Psoas muscle (tissue), 7 donors: ENCODE measurements at regions not wholly inside any gene's neighbourhood (a gene's known extent, or its start where the extent isn't known, plus 50 kb on each side); places are given as distances from the start of the nearest gene placed in this dataset.
A peak's percentile ranks its signal among the peaks of the same experiment; 100 is the strongest.

Experiments
- ATAC-seq, 4 donors: fragments of 200-7000 bp; cut with Tn5 transposase; one replicate each; pipeline ENCODE4 v1.9.1; 2020; ENCODE audit warnings: moderate library complexity in 3 of 4, mild to moderate bottlenecking in 2 of 4
- DNase-seq, 2 donors: peaks; one replicate each; pipeline ENCODE4 v3.0.0-alpha.2; 2020
- H3K27ac ChIP-seq: fragments of 200-600 bp; one replicate; pipeline ENCODE4 v1.8.0; 2022
- H3K27me3 ChIP-seq, 3 donors: fragments of 200-600 bp in 1 of 3; one replicate each; pipeline versions ENCODE4 v1.6.1 to v1.8.0; 2013 to 2022; ENCODE audit warnings: low read length in 2 of 3, mild to moderate bottlenecking in 2 of 3, moderate library complexity in 1 of 3; ENCODE audit not compliant: insufficient read depth in 3 of 3
- H3K36me3 ChIP-seq, 2 donors: fragments of 200-600 bp in 1 of 2; one replicate each; pipeline versions ENCODE4 v1.6.1 to v1.8.0; 2013 to 2022; ENCODE audit warnings: low read depth in 1 of 2, mild to moderate bottlenecking in 1 of 2, moderate library complexity in 1 of 2; ENCODE audit not compliant: insufficient read depth in 1 of 2
- H3K4me1 ChIP-seq: fragments of 200-600 bp; one replicate; pipeline ENCODE4 v1.8.0; 2022
- H3K4me3 ChIP-seq: fragments of 200-600 bp; one replicate; pipeline ENCODE4 v1.8.0; 2022; ENCODE audit warnings: mild to moderate bottlenecking
- H3K9me3 ChIP-seq: fragments of 200-600 bp; one replicate; pipeline ENCODE4 v1.8.0; 2022
- WGBS, 3 donors: extraction: QIAGEN DNeasy Blood & Tissue Kit; methylation state at CpG; one replicate each; pipeline versions ENCODE4 v1.1.6 to v1.1.7; 2013; 5-methylcytosine and 5-hydroxymethylcytosine counted together
- intact Hi-C, 2 donors: fragments of 100-400 bp; cut with DNase I; formaldehyde crosslinking; loops; one replicate each; pipeline versions ENCODE4 v1.11.0 to v1.14.2; 2022
- TF ChIP-seq, protein P1 (sequence below): fragments of 200-600 bp; IDR thresholded peaks from one replicate; pipeline ENCODE4 v1.8.0; 2022; ENCODE audit warnings: antibody characterized with exemption
- donor health status: healthy with polysubstance abuse.
- donor health status: DM: no; HTN: no; CAD: no; lungs with moderate emphysema.
- donor health status: Bipolar disorder and iron deficiency.
- donor health status: healthy.
- donor health status: DM: yes; HTN: yes; CAD: no.
- donor health status: DM: no; HTN: no; CAD: no.
- donor health status: DM: yes; HTN: yes; CAD: no.

DNA sequence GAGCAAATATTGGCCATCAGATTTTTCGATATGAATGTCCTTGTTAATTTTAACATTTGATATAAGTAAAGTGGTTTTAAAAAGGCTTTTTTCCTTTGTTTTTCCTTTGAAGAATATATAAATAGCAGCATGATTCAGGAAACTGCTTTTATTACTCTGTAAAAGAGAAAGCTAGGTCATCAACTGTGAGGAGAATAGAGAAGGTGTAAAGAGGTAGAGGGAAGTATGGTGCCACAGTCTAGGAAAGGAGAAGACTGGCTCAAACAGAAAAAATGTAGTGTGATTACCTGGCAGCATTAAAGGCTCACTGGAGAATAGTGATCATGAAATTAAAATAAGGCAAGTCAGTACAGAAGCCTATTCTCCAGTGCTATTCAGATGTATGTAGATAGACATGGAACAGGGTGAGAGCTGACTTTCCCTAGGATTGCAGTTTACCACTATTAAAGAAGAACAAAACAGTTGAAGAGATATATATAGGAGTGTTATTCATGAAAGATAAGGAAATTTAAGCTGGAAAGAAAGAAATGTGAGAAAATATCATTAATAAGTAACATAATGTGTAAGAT is 1115.9 kb upstream of the PCDH9 start:
- ATAC-seq (no peak), DNase-seq (no peak)
- H3K27me3 ChIP-seq = no peaks in the 10 kb centered on the region
- TF ChIP-seq, protein P1, sequence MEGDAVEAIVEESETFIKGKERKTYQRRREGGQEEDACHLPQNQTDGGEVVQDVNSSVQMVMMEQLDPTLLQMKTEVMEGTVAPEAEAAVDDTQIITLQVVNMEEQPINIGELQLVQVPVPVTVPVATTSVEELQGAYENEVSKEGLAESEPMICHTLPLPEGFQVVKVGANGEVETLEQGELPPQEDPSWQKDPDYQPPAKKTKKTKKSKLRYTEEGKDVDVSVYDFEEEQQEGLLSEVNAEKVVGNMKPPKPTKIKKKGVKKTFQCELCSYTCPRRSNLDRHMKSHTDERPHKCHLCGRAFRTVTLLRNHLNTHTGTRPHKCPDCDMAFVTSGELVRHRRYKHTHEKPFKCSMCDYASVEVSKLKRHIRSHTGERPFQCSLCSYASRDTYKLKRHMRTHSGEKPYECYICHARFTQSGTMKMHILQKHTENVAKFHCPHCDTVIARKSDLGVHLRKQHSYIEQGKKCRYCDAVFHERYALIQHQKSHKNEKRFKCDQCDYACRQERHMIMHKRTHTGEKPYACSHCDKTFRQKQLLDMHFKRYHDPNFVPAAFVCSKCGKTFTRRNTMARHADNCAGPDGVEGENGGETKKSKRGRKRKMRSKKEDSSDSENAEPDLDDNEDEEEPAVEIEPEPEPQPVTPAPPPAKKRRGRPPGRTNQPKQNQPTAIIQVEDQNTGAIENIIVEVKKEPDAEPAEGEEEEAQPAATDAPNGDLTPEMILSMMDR = no peak
- H3K36me3 ChIP-seq = no peaks in the 10 kb centered on the region
- H3K4me3 ChIP-seq = no peak overlapping the region
- no peaks in the 10 kb centered on the region for H3K9me3 ChIP-seq
- no peak overlapping the region for H3K27ac ChIP-seq
- intact Hi-C loops = no loop called here
- H3K4me1 ChIP-seq = no peaks in the 10 kb centered on the region
- WGBS, 3 donors = 75 to 92% (median 78%) methylated on average over 1 of the region's 1 CpG

DNA sequence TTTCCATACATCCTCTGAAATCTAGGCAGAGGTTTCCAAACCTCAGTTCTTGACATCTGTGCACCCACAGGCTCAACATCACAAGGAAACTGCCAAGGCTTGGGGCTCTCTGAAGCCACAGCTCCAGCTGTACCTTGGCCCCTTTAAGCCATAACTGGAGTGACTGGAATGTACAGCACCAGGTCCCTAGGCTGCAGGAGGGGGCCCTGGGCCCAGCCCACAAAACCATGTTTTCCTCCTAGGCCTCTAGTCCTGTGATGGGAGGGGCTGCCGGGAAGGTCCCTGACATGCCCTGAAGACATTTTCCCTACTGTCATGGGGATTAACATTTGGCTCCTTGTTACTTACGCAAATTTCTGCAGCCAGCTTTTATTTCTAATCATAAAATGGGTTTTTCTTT is 1093.0 kb upstream of the PCDH9 start:
- peaks cover 11% of the 10 kb centered on the region for H3K9me3 ChIP-seq
- TF ChIP-seq, protein P1 = no peak
- no peak overlapping the region for H3K4me3 ChIP-seq
- WGBS, 3 donors = 51 to 70% (median 57%) methylated on average over 2 of the region's 2 CpGs
- H3K27ac ChIP-seq = no peak overlapping the region
- no peak for ATAC-seq
- no peaks in the 10 kb centered on the region for H3K4me1 ChIP-seq
- intact Hi-C loops = no loop called here
- H3K36me3 ChIP-seq = no peaks in the 10 kb centered on the region
- no peak for DNase-seq
- H3K27me3 ChIP-seq = no peaks in the 10 kb centered on the region

DNA sequence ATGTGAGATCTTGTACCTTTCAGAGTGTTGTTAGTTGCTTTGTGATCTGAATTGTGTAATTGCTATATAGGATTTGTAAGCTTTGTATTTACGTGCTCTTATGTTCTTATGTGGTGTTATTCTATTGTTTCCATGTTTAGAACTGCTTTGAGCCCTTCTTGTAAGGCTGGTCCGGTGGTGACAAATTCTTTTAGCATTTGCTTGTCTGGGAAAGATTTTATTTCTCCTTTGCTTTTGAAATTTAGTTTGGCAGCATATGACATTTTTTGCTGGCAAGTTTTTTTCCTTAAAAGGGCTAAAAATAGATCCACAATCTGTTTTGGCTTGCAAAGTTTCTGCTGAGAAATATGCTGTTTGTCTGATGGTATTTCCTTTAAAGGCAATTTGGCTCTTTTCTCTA is 1089.2 kb upstream of the PCDH9 start:
- Histone ChIP-seq H3K9me3 (peaks cover 15% of the 10 kb centered on the region), H3K4me1 (no peaks in the 10 kb centered on the region), H3K4me3 (no peak overlapping the region), H3K36me3 (no peaks in the 10 kb centered on the region), H3K27me3 (no peaks in the 10 kb centered on the region), H3K27ac (no peak overlapping the region)
- intact Hi-C loops = no loop called here
- DNase-seq = no peak
- WGBS, 3 donors = 66 to 79% (median 70%) methylated on average over 2 of the region's 2 CpGs
- TF ChIP-seq, protein P1 = no peak
- ATAC-seq = no peak

DNA sequence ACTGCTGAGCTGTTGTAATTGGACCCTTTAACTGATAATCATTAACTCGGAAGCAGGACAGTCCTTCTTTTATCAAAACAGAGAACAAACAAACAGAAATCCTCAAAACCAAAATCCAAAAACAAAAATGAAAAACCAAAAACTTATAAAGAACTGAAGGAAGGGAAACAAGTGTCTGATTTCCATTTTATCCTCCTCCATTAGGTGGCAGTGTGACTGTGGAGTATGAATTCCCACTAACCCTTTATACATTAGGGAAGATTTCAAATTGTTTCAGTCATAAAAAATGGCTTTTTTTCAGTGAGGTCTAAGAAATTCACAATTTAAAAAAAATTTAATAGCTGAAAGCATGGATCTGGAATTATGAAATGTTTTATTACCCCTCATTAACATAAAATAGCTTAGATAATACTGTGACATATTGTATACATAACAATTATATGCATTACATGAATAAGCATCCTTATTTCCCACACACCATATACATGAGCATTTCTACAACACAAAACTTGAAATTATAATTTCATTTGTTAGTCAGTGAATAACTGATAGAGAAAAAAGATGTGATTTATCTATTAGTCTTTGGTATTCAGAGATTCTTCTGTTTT is 1074.3 kb upstream of the PCDH9 start:
- H3K4me3 ChIP-seq = no peak overlapping the region
- intact Hi-C loops = no loop called here
- TF ChIP-seq, protein P1 = peak; percentile 6
- H3K27ac ChIP-seq = no peak overlapping the region
- no peaks in the 10 kb centered on the region for H3K27me3 ChIP-seq
- H3K36me3 ChIP-seq = no peaks in the 10 kb centered on the region
- ATAC-seq (no peak), DNase-seq (no peak)
- WGBS, 3 donors = 21 to 37% (median 35%) methylated on average over 1 of the region's 1 CpG
- H3K9me3 ChIP-seq = no peaks in the 10 kb centered on the region
- no peaks in the 10 kb centered on the region for H3K4me1 ChIP-seq

DNA sequence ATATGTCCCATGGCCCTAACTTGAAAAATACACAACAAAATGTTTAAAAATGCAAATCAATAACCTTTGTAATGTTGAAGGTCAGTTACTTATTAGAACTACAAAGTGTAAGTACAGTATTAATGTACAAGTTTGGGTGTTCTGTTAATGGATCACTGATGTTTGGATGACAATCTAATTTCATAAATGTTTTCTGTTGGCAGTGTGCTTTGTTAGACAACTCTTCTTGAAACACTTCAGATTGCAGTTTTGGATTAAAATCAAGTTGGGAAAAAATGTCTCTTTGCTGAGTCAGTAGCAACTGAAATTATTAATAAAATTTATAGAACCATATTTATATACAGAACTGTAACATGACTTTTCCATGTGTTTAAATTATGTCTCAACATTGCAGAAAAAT is 1063.5 kb upstream of the PCDH9 start:
- H3K4me1 ChIP-seq = no peaks in the 10 kb centered on the region
- ATAC-seq (no peak), DNase-seq (no peak)
- H3K36me3 ChIP-seq = no peaks in the 10 kb centered on the region
- no peak overlapping the region for H3K27ac ChIP-seq
- TF ChIP-seq, protein P1 = no peak
- intact Hi-C loops = no loop called here
- H3K9me3 ChIP-seq = no peaks in the 10 kb centered on the region
- no peaks in the 10 kb centered on the region for H3K27me3 ChIP-seq
- H3K4me3 ChIP-seq = no peak overlapping the region
